Hindlimb muscle (tissue), 1 donor: ENCODE measurements at regions not wholly inside any gene's neighbourhood (a gene's known extent, or its start where the extent isn't known, plus 50 kb on each side); places are given as distances from the start of the nearest gene placed in this dataset.

Source experiments
- DNase-seq: peaks from one replicate; pipeline ENCODE4 v3.0.0-alpha.2; 2013

- no peak for DNase-seq
Observed at GRCh38 chr4:66681962-66682361, 863.3 kb downstream of the CENPC start.

GRCh38 chr4:66667249-66667648 is 878.1 kb downstream of the CENPC start:
- no peak for DNase-seq

DNA sequence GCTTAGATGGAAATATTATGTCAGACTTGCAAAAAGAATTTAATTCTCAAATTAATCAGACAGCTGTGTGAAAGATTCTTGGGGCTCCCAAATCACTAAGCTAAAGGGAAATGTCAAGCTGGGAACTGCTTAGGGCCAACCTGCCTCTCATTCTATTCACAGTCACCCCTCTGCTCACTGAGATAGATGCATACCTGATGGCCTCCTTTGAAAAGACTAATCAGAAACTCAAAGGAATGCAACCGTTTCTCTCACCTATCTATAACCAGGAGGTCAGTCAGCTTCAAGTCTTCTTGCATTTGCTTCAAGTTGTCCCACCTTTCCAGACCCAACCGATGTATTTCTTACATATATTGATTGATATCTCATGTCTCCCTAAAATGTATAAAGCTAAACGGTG is 882.7 kb downstream of the CENPC start:
- no peak for DNase-seq

GRCh38 chr4:66658809-66659208 is 886.5 kb downstream of the CENPC start:
- no peak for DNase-seq

- DNase-seq = no peak
Observed at GRCh38 chr4:66655505-66655904, 889.8 kb downstream of the CENPC start.

- DNase-seq = no peak
Observed at GRCh38 chr4:66653937-66654336, 891.4 kb downstream of the CENPC start.

DNA sequence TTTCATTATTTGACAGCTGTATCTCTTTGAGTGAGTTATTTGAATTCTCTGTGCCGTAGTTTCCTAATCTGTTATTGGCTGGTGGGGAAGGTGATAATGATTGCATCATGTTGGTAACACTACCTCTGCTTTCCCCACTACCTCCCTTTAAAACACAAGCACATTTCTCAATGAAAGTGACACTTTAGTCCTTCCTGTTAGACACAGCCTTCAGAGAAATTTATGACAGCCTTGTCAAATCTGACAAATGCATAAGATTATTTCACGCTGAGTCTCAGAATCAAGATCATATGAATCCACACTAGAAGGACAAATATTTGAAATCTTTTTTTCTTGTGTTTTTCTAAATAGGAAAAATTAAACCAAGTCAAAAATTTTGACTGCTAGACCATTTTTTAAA is 896.1 kb downstream of the CENPC start:
- no peak for DNase-seq

DNA sequence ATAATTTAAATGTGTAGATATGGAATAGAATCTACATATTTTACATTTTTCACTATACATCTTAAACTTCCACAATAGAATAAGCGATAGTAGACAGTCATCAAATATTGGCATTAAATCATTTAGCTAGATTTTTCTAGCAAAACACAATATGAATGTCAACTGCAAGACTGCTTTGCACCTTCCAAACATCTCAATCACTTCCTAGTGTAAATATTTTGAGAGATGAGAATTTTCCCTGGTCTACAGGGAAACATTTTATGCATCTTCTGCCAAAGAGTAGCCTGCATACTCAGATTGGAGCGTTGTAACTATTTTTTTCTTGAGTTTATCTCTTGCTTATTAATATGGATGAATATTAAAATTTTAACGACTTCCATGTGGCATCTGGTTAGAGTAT is 897.4 kb downstream of the CENPC start:
- DNase-seq = no peak

- no peak for DNase-seq
Observed at GRCh38 chr4:66647476-66647875, 897.8 kb downstream of the CENPC start.

DNA sequence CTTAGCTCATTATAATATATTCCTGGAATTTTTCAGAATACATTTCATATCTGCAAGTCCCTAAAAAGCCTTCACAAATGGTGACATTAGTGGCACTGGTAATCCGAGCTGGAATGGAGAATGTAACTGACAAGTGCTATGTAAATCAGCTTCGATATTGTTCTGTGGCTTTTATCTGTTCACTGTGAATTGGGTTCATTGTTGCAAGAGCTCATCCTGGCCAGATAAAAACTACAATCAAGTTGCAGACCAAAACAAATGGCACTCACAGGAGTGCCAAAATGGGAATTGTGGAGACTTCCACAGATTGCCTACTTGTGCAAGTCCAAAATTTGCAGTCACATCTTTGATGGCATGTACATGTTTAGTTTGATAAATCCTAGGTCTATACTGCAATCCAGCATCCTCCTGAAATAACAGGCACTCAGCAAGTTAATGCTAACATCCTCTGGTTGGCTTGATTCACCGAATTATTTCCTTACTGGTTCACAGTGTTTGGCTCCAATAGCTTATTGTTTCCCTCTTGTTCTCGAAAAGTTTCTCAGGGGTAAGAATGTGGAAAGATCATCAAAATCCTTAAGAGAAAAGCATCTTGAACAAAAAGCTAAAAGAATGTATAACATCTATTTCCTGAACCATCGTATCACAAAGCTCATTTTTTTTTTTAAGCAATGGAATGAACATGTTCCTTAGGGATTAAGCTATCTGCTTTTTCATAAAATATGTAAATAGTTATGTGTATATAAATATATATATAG is 904.9 kb downstream of the CENPC start:
- DNase-seq = no peak

DNA sequence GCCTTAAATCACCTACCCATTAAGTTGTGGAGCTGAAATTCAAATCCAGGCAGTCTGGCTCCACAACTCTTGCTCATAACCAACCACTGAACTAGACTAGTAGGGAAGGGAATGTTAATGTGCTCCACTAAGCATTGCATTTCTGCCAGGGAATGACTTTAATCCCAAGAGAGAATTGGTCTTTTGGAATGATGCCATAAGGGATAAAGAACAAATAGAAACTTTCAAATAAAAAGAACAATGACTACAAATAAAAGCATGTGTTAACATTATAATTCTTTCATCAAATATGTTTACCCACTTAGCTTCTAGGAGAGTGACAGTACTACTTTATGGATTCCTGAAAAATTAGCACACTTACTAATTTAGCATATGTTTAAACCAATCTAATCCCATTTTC is 905.9 kb downstream of the CENPC start:
- no peak for DNase-seq

- no peak for DNase-seq
Observed at GRCh38 chr4:66636349-66636748, 909.0 kb downstream of the CENPC start.

DNA sequence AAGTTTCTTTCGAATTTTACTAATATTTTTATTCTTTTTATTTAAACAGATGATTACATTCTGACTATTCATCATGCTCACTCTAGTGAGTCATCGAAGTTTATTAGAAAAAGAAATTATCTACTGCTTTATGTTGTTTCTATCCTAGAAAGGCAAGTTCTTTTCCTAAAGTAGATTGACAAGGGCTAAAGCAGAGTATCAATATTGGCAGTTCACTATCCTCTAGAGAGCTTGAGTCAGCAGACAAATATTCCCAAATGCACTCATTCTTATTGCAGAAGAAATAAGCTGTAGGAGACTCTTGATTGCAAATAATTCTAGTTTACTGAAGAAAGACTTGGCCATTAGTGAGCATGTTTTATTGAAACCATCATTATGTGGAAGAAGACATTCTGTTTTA is 911.8 kb downstream of the CENPC start:
- no peak for DNase-seq

- no peak for DNase-seq
Observed at GRCh38 chr4:66629927-66630326, 915.4 kb downstream of the CENPC start.

DNA sequence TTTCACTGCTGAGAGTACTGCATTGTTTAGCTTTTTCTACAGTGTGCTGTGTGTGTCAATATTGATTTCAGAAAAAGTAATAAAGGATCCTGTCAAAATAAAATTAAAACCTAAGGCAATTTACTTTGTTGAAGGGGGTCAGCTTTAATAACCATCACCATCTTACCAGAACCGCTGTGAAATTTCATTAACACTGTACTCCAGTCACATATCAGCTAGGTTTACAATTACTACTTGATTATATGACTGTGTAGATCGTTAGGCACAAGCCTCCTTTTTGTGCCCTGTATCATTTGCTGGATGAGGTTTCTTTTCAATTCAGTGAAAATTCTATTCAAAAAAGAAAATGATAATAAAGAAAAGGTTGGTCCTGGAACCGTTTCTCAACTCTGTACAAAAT is 917.2 kb downstream of the CENPC start:
- DNase-seq = no peak

- no peak for DNase-seq
Observed at GRCh38 chr4:66625480-66625879, 919.8 kb downstream of the CENPC start.

- DNase-seq = no peak
Observed at GRCh38 chr4:66613591-66613990, 931.7 kb downstream of the CENPC start.

DNA sequence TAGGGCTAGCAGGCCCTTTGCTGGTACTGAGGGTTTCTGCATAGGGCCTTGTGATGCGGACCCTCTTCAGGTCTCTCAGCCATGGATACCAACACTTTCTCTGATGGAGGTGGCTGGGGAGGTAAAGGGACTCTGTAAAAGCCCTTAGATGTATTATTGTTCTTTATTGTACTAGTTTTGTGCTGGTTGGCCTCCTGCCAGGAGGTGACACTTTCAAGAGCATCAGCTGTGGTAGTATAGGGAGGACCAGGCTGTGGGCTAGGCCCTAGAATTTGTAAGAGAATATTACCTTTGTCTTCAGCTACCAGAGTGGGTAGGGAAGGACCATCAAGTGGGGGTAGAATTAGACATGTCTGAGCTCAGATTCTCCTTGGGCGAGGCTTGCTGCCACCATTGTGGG is 936.3 kb downstream of the CENPC start:
- no peak for DNase-seq

DNA sequence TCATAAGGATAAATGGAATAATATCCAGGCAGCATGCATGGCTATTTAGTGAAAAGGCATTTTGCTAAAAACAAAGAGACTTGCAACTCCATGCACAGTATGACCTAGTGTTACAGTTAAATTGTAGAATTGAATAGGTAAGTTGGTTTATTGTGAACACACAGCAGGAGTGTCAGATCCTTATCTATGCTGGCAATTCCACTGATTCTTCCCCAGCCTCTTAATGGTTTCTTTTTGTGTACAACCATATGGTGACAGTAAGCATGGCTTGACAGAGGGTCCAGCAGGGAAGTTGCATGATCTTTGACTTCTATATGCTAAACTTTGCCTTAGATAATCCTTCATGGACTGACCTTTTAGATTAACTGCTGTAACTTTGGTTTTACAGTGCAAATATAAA is 936.6 kb upstream of the EPHA5 start:
- DNase-seq = no peak

GRCh38 chr4:66606215-66606614 is 935.9 kb upstream of the EPHA5 start:
- DNase-seq = no peak

GRCh38 chr4:66604192-66604591 is 933.9 kb upstream of the EPHA5 start:
- DNase-seq = no peak

DNA sequence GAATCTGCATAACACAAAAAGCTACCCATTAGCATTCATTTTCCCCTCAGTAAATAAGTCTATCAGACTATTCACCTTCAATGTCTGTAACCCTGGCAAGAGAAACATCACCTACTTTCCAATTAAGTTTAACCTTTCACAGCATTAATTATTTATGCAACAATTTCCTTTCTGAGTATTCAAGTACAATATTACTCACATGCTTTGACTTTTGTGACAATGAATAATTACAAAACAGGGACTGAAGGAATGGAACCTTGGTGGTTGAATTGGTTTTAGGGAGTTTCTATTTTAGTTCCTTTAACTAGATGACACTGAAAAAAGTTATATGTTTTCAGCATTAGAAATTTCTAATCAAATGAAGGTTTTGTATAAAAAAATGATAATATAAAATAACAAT is 932.3 kb upstream of the EPHA5 start:
- DNase-seq = no peak

- DNase-seq = no peak
Observed at GRCh38 chr4:66591968-66592367, 921.7 kb upstream of the EPHA5 start.

DNA sequence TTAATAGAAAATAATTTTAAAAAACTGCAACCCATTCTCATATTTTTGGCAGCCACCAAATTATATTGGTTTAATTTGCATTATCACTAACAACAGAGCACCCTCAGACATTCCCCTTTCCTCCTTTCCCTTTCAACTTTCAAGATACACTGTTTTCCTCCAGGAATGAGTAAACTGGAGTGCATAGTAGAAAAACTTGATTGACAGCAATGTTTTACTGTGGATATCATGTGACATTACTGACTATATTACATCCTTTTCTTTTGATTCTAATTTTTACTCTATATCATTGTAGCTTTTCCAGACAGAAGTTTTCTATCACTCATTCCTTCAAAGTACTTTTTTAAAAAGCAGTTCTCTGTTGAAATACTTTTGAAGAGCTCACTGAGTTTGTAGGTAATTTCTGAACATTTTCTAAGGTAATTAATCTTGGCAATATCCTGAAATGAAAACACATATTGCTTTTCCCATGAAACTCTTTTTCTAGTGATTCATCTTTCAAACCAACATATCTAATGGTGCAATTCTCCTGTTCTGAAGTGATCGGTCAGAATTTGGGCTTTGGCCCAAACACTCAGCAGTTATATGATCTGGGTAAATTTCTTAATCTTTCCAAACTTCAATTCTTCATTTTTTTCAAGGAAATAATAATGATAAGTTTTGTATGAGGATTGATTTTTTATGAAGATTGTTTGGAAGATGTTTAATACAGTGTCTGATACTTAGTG is 920.4 kb upstream of the EPHA5 start:
- DNase-seq = no peak
